HL-60 (cell line): ENCODE measurements at regions not wholly inside any gene's neighbourhood (a gene's known extent, or its start where the extent isn't known, plus 50 kb on each side); places are given as distances from the start of the nearest gene placed in this dataset.

Experiments
- GABPA ChIP-seq: IDR thresholded peaks from 2 replicates; pipeline ENCODE4 v1.6.1; 2012; ENCODE audit warnings: low read depth
- POLR2AphosphoS5 ChIP-seq: IDR thresholded peaks from 2 replicates; pipeline ENCODE4 v1.6.1; 2012; ENCODE audit warnings: low read depth
- TF ChIP-seq, protein P1 (sequence below): IDR thresholded peaks from one replicate; pipeline ENCODE4 v1.5.1; 2011; ENCODE audit warnings: low read length, control low read depth, inconsistent platforms; ENCODE audit not compliant: insufficient read depth

DNA sequence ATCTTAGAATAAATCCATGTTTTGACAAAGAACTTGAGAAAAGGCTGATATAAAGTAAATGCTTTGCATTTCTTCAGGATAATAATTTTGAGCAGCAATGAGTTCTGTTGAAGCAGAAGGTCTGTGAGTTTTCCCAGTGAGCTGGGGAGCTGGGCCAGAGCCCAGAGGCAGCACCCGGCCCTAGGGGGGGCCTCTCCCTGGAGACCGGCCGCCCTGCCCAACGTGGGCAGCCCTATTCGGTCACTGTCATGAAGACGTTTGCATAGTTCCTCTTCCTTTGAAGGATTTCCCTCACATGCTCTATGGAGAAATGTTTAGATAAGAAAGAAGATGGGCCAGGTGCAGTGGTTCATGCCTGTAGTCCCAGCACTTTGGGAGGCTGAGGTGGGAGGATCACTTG is 404.8 kb downstream of the THBS2 start:
- TF ChIP-seq, protein P1, sequence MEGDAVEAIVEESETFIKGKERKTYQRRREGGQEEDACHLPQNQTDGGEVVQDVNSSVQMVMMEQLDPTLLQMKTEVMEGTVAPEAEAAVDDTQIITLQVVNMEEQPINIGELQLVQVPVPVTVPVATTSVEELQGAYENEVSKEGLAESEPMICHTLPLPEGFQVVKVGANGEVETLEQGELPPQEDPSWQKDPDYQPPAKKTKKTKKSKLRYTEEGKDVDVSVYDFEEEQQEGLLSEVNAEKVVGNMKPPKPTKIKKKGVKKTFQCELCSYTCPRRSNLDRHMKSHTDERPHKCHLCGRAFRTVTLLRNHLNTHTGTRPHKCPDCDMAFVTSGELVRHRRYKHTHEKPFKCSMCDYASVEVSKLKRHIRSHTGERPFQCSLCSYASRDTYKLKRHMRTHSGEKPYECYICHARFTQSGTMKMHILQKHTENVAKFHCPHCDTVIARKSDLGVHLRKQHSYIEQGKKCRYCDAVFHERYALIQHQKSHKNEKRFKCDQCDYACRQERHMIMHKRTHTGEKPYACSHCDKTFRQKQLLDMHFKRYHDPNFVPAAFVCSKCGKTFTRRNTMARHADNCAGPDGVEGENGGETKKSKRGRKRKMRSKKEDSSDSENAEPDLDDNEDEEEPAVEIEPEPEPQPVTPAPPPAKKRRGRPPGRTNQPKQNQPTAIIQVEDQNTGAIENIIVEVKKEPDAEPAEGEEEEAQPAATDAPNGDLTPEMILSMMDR = no peak
- TF ChIP-seq POLR2AphosphoS5 (no peak), GABPA (no peak)
